HepG2 (cell line): ENCODE measurements at regions not wholly inside any gene's neighbourhood (a gene's known extent, or its start where the extent isn't known, plus 50 kb on each side); places are given as distances from the start of the nearest gene placed in this dataset.

Experiments used
- MXI1 ChIP-seq: IDR thresholded peaks from 3 replicates; pipeline ENCODE4 v1.6.1; 2012; ENCODE audit warnings: low read depth, low read length, inconsistent platforms, borderline replicate concordance
- NR0B2 ChIP-seq: sonication (generic); formaldehyde crosslinking; IDR thresholded peaks from 2 replicates; pipeline ENCODE4 v1.4.0; 2020; ENCODE audit warnings: mild to moderate bottlenecking, missing genetic modification reagents
- POLR2A ChIP-seq, 2 experiments: IDR thresholded peaks; 2 replicates each; pipeline ENCODE4 v1.6.1; 2011; ENCODE audit warnings: low read depth in 2 of 2, low read length in 2 of 2, mild to moderate bottlenecking in 1 of 2, moderate library complexity in 1 of 2; ENCODE audit not compliant: insufficient read depth in 1 of 2
- SIN3A ChIP-seq: IDR thresholded peaks from 2 replicates; pipeline ENCODE4 v1.6.1; 2011; ENCODE audit warnings: low read depth, mild to moderate bottlenecking, control low read depth, low read length, borderline replicate concordance
- SMAD1 ChIP-seq: sonication (generic); formaldehyde crosslinking; IDR thresholded peaks from 2 replicates; pipeline ENCODE4 v1.4.0; 2020; ENCODE audit warnings: missing genetic modification reagents, low read depth, mild to moderate bottlenecking, borderline replicate concordance
- TFDP2 ChIP-seq: sonication (generic); formaldehyde crosslinking; IDR thresholded peaks from 2 replicates; pipeline ENCODE4 v1.4.0; 2020; ENCODE audit warnings: missing genetic modification reagents
- YEATS4 ChIP-seq: sonication (generic); formaldehyde crosslinking; IDR thresholded peaks from 2 replicates; pipeline ENCODE4 v1.4.0; 2020; ENCODE audit warnings: missing genetic modification reagents, borderline replicate concordance
- ZFYVE20 ChIP-seq: sonication (generic); formaldehyde crosslinking; IDR thresholded peaks from 2 replicates; pipeline ENCODE4 v1.8.0; 2023; ENCODE audit warnings: low read depth, mild to moderate bottlenecking, moderate library complexity, missing genetic modification reagents, borderline replicate concordance
- ZKSCAN8 ChIP-seq: IDR thresholded peaks from 2 replicates; pipeline ENCODE4 v1.6.1; 2016; ENCODE audit warnings: borderline replicate concordance, missing genetic modification reagents, missing compliant biosample characterization
- ZNF75D ChIP-seq: sonication (generic); formaldehyde crosslinking; IDR thresholded peaks from 2 replicates; pipeline ENCODE4 v1.8.1; 2023; ENCODE audit warnings: missing genetic modification reagents, mild to moderate bottlenecking, borderline replicate concordance
- TF ChIP-seq, protein P1 (sequence below): sonication (generic); formaldehyde crosslinking; IDR thresholded peaks from 2 replicates; pipeline ENCODE4 v1.4.0; 2020; ENCODE audit warnings: missing genetic modification reagents

- TF ChIP-seq MXI1 (no peak), ZKSCAN8 (CRISPR knock-in tag) (no peak), POLR2A (IDR thresholded peaks at IDR 0.05; ENCODE audit: insufficient read depth in 1 of 2, low read depth in 2 of 2, low read length in 2 of 2) (no peak), SMAD1 (no peak), TFDP2 (no peak), ZNF75D (CRISPR knock-in tag) (no peak), NR0B2 (CRISPR knock-in tag) (no peak), YEATS4 (CRISPR knock-in tag) (no peak), ZFYVE20 (CRISPR knock-in tag) (no peak), SIN3A (no peak)
- TF ChIP-seq, protein P1, sequence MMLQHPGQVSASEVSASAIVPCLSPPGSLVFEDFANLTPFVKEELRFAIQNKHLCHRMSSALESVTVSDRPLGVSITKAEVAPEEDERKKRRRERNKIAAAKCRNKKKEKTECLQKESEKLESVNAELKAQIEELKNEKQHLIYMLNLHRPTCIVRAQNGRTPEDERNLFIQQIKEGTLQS (CRISPR knock-in tag) = no peak
Measured at GRCh38 chr1:82486969-82487368, 686.2 kb downstream of the ADGRL2 start.
